Eye (tissue), 1 donor: ENCODE measurements at regions not wholly inside any gene's neighbourhood (a gene's known extent, or its start where the extent isn't known, plus 50 kb on each side); places are given as distances from the start of the nearest gene placed in this dataset.

Experiments
- DNase-seq: peaks from one replicate; pipeline ENCODE4 v3.0.0-alpha.2; 2015

DNA sequence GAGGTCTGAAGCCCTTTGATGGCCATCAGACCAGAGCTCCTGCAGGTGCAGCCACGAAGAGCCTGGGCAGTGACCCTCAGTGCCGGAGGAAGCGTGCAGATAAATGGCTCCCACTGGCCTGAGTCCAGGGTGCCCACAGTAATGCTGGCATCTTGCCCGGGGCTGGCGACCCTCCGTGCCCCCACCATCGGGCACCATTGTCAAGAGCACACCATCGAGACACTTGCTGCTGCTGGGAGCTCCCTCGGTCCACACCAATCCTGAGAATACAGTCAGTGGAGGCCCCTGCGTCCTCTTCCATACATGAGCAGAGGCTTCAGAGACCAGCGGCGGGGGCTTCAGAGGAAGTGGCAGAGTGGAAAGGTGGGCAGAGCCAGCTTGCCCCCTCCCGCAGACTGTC, 1448.3 kb downstream of the BRD1 start:
- no peak for DNase-seq

DNA sequence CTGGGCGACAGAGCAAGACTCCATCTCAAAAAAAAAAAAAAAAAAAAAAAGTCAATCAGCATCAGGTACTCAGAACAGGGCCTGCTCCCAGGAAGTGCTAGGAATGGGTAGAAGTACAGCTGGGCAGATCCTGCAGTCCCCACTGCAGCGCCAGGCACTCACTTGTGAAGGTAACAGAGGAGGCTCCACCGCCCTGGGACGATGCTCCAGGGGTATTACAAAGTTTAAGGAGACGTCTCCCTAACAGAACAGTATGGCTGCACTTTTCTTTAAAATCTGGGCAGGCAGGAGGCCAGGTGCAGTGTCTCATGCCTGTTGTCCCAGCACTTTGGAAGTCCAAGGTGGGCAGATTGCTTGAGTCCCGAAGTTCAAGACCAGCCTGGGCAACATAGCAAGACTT, 1449.0 kb downstream of the BRD1 start:
- no peak for DNase-seq

DNA sequence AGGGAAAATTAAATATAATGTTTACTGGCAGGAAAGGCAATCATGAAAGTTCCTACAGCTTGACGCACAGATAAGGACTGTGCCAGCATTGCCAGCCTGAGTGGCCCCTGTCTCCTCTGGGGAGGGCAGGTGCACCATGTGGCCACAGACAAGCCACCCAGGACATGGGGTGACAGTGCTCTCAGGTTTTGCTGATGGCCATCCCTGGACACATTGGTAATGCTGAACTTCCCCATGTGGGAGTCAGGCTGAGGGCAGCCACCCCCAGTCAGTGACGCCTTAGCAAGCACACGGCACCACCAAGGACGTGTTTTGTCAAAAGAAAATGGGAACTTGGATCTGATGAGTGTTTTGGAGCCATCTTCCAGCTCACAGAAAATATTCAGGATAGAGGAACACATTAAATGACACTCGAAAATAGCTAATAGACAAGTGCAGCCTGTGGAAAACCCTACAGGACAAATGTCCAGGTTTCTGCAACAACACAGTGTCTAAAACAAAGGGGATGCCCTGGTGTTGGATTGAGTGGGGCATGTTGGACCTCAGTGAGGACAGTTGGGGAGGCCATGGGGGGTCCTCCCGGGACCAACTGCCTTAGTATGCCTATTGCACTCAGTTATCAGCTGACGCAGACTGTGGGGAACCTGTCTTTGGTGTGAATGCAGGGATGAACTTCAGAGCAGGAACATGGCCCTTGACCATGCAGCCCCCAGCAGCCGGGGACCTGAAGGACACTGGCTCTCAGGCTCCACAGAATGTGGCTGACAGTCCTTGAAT, 1450.5 kb downstream of the BRD1 start:
- no peak for DNase-seq

DNA sequence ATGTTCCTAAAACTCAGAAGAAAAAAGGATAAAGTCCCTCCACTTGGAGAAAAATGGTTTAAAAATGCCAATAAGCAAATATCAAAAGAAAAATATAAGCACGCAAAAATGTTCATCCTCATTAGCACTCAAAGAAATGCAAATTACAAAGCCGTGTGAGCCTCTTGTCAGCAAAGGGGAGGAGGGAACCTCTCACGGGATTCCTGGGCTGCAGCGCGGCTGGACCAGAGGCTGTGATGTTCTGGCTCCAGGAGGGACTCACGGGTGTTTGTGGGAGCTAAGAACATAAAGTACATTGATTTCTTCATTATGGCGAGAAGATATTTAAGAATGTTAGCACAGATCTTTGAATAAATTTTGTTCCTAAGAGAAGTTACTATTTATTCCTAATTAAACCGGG, 1451.2 kb downstream of the BRD1 start:
- no peak for DNase-seq

DNA sequence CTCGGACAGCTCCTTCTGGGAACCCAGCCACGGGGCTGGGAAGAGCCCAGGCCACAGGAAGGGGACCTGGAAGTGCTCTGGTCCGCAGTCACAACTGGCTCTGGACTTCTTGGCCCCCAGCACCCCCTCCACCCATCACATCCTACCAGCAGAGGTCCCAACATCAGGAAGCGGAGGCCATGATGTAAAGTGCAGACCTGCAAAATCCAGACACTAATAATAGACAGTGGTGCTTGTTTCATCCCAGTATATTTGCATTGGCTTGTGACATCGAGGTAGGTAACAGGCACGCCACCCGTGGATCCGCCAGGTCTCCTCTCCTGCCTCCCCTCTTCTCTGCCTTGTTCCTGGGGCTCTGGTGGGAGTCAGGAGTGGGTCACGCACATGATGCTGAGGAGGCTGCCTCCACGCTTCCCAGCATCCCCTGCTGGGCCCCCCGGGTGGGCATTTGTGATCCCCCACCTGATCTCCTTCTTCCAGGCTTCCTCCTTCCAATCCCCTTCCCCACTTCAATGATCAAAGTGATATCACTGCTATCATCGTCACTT, 1454.0 kb downstream of the BRD1 start:
- no peak for DNase-seq

DNA sequence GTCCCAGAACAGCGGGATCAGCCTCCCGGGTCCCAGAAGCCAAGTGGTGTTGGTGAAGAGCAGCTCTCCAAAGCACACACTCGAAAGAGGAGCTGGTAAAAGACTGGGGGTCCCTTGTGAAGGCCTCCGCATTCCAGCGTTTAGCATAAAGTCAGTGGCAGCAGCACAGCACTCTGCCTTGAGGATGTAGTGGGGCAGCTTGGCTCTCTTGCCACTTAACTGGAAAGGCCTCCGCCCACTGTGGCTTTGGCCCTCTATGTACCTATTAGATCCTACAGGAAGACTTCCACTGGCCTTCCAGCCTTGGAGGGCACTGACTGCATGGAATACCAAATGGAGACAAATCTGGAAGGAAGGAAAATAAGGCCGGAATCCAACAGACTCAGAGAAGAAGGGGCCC, 1455.3 kb downstream of the BRD1 start:
- no peak for DNase-seq

DNA sequence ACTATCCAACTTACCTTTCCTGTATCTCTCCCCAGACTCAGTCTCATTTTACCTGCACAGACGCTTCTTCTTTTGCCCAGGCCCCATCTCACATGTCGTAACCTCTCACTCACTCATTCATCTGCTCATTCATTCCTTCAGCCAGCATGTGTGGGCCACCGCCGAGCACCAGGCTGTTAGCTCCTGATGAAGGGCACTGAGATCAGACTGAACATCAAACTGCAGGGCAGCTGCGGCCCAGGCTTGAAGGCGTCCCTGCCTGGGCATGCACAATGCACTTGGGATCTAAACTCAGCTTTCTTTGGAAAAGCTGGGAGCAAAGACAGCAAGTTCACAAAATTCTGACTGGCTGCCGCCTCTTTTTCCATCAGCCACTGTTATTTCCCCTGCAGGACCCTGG, 1456.3 kb downstream of the BRD1 start:
- DNase-seq, result no peak

DNA sequence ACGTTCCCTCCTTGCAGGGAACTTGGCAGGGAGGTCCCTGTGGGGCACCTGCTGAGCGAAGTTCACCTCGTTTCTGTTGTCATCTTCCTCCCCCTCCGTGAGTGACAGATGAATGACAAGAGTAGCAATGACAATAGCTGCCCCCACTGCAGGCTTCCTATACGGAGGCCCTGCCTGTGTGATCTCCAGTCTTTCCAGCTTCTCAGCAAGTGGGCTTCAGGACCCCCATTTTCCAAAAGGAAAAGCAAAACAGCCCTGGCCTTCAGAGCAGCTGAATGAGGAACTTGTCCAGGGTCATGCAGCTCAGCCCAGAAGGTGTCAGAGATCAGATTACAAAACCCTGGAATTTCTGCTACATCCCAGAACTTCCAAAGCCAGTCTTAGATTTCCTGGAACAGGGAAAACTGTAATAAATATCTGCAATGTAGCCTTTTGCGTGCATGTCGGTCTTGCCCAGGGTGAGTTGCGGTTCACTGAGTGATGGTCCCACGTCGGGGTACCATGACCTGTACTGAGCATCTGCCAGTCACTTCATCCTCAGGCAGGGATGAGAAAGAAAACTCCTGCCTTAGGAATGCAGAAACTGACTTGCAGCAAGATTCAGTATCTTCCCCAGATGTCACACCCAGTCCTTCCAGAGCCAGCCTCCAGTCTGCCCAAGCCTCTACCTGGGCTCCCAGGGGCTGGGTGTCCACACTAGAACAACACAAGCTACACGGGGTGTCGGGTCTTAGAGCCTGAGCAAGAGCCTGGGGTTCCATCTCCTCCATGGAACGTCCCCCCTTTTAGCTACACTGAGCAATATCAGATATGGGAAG, 1457.0 kb downstream of the BRD1 start:
- no peak for DNase-seq

DNA sequence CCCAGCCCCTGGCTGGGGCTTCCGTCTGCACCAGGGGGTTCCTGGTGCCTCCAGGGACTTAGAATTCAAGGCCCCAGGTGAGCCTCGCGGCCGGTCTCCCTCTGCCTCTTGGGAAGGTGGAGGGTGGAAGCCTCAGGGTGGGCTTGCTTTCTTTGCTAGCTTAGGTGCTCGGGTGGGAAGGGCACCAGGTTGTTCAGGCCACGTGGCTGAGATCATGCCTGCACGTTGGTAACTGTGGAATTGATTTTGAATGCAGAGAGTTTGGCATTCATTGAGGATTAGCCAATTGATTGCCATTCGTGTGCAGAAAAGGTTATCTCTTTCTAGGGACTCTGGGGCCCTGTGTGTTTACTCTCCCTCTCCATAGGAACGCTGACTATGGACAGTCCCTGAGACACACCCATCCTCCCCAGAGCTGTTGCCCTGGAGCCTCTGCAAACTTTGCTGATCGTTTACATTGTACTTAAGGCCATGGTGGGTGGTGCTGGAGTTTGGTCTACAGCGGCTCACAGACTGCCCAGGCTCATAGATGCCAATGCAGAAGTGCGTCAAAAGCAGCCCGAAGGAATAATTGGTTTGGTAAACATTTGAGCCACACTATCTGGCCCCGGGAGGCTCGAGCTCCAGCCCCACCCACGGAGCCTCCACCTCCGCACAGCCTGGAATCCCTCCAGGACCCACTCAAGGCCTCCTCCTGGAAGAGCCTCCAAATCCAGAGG, 1457.7 kb downstream of the BRD1 start:
- no peak for DNase-seq

DNA sequence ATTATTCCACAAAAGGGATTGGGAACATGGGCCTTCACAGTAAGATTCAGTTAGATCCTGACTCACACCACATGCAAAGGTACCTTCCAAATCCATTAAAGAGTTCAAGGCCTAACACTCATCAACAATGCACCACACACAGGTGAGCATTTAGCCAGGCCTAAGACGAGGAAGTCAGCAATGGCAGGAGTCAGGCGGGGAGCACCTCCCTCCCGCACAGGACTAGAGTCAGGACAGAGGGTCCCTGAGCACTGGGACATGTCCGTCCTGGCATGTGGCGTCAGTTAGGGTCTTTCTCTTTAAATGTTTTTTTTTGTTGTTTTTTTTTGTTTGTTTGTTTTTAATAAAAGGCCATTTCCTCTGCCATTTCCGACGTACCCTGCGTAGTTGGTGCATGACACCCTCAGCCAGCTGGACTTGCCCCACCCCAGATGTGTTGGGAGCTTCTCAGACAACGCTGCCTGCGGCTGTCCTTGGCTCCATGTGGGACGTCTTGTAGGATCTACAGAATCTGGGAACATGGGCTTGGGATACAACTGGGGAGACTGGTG, 1458.6 kb downstream of the BRD1 start:
- DNase-seq, result no peak

DNA sequence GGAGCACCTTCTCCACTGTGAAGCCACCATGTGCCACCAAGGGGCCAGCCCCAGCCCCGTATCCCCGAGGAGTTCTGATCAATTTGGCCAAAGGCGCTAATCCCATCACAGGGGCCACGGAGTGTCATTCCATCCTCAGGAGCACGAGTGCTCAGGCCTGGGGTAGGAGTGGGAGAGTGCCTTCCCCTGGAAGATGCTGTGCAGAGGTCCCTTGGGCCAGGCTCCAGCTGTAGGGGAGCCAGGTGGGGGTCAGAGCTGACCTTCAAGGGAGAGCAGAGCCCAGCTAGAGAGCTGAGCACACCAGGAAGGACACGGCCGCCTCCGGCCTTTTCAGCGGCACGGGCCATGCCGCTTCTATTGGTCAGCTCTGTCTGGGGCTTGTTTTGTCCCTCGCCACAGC, 1459.9 kb downstream of the BRD1 start:
- no peak for DNase-seq

DNA sequence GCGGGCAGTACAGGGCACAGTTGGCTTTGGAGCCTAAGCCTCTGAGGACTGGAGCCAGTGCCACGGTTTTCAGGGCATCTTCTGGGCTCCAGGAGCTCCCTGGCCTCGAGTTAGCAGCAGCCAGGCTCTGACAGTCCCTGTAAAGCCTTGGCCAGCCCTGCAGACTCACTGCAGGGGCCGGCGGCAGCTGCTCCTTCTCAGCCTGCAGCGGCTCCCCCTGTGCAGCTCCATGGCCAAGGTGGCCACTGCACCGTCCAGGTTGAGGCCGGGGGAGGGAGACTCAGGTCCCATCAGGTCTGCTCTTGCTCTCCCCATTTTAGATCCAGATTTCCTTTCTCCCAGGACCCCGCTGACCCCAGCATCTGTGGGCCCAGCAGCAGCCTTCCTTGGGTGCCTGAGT, 1461.1 kb downstream of the BRD1 start:
- no peak for DNase-seq

DNA sequence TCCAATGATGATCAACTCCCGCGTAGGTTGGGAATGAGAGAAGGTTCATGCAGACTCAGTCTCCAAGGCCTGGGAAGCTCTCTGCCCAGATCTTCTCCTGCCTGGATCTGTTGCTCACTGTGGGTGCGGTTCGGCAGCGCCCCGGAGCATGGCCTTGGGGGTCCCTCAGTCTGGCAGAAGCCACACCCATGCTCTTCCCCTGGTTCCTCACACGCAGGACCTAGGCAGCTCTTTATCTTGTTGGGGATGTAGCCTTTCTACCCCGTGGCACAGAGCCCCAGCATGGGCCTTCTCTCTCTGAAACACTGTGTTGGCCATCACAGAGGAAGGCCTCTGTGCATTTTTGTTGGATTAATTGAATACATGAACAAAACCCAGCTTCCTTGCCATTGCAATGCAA, 1461.6 kb downstream of the BRD1 start:
- DNase-seq, result no peak

DNA sequence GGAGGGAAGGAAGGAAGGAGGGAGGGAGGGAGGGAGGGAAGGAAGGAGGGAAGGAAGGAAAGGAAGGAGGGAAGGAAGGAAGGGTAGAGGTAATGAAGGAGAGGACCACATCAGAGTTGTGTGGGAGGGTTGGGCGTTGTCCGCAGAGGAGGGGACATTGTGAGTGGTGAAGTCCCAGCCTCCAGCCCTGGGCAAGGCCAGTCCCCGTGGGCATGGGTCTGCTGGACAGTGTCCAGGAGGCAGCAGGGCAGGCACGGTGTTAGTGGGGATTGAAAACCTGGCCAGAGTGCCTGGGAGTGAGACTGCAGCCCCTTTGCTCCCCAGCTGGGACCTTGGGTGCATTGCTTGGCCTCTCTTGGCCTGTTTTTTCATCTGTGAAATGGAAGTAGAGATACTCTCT, 1462.3 kb downstream of the BRD1 start:
- no peak for DNase-seq

DNA sequence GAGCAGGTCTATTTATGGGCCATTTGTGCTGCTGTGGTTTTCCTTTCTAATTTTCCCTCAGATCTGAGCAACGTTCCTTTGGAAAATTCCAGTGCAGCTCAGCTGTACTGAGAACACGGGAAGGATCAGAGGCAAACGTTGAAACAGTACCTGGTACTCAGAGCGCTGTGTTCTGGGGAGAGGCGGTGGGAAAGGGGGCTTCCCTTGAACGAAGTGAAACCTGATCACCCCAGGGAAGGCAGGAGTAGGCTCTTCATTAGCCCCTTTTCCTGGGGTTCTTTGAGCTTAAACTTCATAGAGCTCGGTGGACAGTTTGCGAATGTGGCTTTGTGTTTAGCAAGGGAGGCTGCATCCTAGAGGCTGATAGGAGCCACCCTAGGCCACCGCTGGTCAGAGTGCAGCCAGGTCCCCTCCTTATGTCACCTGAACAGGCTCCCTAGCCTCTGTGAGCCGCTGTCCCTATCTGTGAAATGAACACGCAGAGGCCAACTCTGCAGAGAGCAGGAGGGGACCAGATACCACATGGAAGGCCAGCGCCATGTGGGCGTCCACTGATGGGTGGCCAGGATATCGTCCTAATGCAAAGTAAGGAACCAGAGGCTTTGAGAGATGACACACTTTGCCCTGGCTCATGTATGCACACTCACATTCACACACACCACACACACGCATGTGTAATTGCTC, 1464.8 kb downstream of the BRD1 start:
- no peak for DNase-seq

DNA sequence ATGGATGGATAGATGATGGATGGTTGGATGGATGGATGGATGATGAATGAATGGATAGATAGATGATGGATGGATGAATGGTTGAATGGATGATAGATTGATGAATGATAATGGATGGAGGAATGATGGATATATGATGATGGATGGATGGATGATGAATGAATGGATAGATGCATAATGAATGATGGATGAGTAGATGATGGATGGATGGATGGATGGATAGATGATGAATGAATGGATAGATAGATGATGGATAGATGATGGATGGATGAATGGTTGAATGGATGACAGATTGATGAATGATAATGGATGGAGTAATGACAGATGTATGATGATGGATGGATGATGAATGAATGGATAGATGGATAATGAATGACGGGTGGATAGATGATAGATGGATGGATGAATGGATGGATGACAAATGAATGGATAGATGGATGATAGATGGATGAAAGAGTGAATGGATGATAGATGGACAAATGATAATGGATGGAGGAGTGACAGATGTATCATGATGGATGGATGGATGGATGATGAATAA, 1466.5 kb downstream of the BRD1 start:
- no peak for DNase-seq

DNA sequence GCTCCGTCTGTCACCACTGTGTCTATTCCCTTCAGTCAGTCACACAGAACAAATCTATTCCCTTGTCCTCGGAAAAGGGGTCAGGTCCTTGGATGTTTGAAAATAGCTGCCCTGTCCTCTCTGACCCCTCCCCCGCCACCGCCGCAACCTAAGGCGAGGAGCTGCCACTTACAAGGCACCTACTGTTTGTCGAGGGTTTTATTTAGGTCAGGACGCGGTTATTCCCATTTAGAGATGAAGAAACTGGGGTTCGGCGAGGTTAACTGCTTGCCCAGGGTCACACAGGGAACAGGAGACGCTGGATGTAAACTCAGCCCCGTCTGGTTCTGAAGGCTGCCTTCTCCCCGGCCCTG, 1468.1 kb downstream of the BRD1 start:
- DNase-seq, result peak; percentile 30

DNA sequence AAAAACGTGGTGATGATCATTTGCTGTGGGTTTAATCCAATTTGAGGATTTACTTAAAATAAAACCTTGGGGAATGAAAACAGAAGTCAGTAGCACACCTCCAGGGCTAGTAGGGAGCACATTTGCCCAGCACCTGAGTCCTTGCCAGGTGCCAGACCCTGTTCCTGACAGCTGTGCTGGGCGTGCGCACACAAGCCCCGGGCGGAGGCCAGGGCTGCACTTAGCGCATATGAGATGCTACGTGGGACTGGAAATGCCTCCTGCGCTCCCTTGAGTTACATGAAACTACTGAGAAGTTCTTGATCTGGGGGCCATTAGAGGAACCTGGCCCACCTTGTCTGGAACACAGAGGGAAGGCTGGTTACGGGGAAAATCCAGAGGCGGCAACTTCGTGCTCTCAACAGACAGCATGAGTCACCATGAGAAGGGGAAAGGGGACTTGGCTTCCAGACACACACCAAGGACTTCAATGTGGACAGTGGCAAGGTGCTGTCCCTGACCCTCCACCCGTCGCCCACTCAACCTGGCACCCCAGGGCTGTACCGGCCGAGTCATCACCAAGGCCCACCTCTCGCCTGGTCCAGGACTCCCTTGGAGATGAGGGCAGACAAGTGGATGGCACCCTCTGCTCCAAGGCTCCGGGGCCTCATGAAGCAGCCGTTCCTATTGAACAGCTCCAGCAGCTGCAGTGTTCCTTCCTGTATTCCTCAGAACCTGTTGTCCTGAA, 1468.6 kb downstream of the BRD1 start:
- no peak for DNase-seq

DNA sequence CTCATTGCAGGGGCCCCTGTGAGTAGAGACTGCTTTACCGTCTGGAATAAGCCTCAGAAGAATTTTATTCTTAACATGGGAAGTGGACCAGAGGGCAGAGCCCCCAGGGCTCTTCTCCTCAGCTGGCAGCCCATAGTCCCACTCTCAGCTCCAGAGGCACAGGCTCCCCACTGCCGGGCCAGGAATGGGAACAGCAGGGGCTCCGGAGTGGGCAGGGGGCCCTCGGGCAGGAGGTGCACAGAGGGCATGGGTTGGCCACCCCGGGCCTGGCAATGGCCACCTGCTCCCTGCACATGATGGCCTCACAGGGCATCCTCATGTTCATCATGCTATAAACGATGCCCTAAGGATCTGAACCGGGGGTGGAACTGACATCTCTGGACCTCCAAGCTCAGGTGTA, 1469.7 kb downstream of the BRD1 start:
- DNase-seq, result no peak

DNA sequence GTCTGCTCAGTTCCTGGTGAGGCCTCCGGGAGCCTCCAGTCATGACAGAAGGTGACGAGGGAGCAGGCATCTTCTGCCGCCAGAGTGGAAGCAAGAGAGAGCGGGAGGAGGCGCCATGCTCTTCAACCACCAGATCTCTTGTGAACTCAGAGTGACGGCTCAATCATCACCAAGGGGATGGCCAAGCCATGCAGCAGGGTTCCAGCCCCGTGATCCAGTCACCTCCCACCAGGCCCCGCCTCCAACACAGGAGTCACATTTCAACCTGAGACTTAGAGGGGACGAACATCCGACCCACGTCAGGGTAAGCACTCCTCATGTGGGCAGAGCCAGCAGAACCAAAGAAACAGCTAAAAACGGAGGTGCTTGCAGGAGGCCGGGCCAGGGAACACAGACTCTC, 1470.5 kb downstream of the BRD1 start:
- no peak for DNase-seq

DNA sequence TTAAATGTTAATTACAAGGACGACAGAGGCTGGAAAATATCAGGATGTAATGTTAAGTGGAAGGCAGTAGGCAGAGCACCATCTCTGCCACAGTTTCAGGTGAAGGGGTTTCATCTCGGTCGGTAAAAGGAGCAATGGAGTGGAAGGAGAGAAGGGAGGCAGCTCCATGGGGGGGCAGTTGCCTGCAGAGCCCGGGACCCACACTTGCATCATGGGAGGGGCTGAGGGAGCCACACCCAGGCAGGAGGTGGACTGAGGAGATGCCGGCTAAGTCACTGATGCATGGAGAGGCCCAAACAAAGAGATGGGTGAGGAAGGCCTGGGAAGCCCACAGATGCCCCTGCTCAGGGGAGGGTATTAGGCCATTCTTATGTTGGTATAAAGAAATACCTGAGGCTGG, 1470.9 kb downstream of the BRD1 start:
- DNase-seq, result no peak

DNA sequence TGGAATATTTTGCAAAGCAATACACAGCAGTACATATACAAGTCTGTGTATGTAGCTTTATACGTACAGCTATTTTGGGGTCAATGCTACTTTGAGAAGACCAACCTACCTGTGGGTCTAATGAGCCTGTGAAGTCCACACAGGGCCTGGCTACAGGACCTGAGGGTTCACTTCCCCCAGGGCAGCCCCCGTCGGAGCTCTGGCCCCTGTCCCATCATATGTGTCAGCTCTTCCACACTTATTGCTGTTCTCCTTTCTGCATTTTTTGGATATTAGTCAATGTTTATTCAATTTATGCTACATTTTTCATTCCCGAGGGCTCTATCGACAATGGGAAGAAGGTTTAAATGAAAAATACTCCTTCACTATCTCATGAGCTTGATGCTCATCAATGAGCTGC, 1473.6 kb downstream of the BRD1 start:
- DNase-seq, result no peak
